GM18505 (cell line): ENCODE measurements at regions not wholly inside any gene's neighbourhood (a gene's known extent, or its start where the extent isn't known, plus 50 kb on each side); places are given as distances from the start of the nearest gene placed in this dataset.
"Not testable (repeated sequence)": the region's sequence is repeated elsewhere in the genome, so short reads cannot be mapped to it uniquely, and the experiment has no call there.

Experiments
- ATAC-seq: cut with Tn5 transposase; IDR thresholded peaks from one replicate; pipeline ENCODE4 v1.9.1; 2021; ENCODE audit not compliant: unreplicated experiment
- POLR2A ChIP-seq: IDR thresholded peaks from 4 replicates; pipeline ENCODE4 v1.6.1; 2011; ENCODE audit warnings: borderline replicate concordance; ENCODE audit not compliant: insufficient read depth, insufficient read length; ENCODE audit errors: extremely low read depth

- ATAC-seq = not testable (repeated sequence)
Measured at GRCh38 chr5:21481320-21482270, 1371.5 kb downstream of the CDH12 start.

- not testable (repeated sequence) for ATAC-seq
Measured at GRCh38 chr5:21480054-21480453, 1373.1 kb downstream of the CDH12 start.

DNA sequence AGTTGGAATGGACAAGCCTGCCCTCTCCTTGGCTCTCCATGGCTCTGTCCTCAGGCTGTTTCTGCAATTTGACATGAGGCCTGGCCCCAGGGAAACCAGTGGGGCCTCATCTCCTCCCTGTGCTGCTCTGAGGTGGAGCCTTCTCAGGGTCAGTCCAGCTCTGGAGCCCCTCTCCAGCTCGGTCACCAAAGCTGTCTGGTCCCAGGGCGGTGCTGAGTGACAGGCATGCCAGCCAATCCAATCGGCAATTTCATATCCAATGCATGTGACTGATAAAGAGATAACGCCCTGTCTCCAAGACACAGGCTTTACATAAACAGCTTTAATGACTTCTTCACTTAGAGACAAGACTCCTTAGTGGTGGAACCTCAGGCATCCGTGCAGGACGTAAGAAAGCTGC lies 1379.2 kb downstream of the CDH12 start:
- not testable (repeated sequence) for ATAC-seq

GRCh38 chr5:21473436-21473835 lies 1379.7 kb downstream of the CDH12 start:
- ATAC-seq = not testable (repeated sequence)

- not testable (repeated sequence) for ATAC-seq
Measured at GRCh38 chr5:21471691-21472090, 1381.5 kb downstream of the CDH12 start.

- not testable (repeated sequence) for ATAC-seq
Measured at GRCh38 chr5:21469523-21470101, 1383.5 kb downstream of the CDH12 start.

DNA sequence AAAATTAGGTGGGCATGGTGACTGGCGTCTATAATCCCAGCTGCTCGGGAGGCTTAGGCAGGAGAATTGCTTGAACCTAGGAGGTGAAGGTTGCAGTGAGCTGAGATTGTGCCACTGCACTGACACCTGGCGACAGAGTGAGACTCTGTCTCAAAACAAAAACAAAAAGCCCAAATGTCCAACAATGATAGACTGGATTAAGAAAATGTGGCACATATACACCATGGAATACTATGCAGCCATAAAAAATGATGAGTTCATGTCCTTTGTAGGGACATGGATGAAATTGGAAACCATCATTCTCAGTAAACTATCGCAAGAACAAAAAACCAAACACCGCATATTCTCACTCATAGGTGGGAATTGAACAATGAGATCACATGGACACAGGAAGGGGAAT lies 1385.6 kb downstream of the CDH12 start:
- not testable (repeated sequence) for ATAC-seq

- not testable (repeated sequence) for ATAC-seq
Measured at GRCh38 chr5:21459744-21460073, 1393.4 kb downstream of the CDH12 start.

- no peak for TF ChIP-seq POLR2A
- no peak for ATAC-seq
Measured at GRCh38 chr5:21452449-21452848, 1400.7 kb downstream of the CDH12 start.

GRCh38 chr5:21432646-21433045 lies 1420.5 kb downstream of the CDH12 start:
- ATAC-seq = no peak
- TF ChIP-seq POLR2A = no peak

GRCh38 chr5:21424907-21425306 lies 1428.2 kb downstream of the CDH12 start:
- no peak for ATAC-seq
- no peak for TF ChIP-seq POLR2A

GRCh38 chr5:21419383-21419782 lies 1431.4 kb upstream of the CDH18 start:
- ATAC-seq = no peak
- no peak for TF ChIP-seq POLR2A

DNA sequence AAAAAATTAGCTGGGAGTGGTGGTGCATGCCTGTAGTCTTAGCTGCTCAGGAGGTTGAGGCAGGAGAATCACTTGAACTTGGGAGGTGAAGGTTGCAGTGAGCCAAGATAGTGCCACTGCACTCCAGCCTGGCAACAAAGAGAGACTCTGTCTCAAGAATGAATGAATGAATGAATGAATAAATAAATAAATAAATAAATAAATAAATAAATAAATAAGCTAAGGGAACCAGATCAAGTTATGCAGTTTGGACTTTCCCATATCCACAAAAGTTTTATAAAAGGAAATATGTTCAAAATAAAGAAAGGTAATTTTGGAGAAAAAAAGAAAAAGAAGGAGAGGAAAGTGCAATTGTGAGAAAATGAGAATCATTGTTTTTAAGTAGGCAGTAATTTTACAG lies 1414.1 kb upstream of the CDH18 start:
- ATAC-seq = not testable (repeated sequence)

DNA sequence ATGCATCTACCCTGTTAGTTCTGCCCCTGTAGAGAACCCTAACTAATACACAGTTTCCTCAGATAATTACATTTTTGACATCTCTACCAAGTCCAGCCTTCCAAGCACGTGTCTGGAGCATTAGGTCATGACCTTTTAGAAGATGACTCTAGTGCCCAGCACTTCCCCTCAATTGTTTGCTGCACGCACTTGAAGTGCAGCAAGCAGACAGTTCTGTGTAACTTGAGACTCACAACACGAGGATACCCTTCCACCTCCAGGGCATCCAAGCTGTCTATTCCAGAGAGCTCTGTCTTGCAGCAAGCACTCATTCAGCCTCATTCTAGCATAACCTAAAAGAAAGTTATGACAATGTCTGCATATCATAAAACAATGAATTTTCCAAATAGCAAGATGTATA lies 1410.5 kb upstream of the CDH18 start:
- ATAC-seq = no peak
- TF ChIP-seq POLR2A = no peak

DNA sequence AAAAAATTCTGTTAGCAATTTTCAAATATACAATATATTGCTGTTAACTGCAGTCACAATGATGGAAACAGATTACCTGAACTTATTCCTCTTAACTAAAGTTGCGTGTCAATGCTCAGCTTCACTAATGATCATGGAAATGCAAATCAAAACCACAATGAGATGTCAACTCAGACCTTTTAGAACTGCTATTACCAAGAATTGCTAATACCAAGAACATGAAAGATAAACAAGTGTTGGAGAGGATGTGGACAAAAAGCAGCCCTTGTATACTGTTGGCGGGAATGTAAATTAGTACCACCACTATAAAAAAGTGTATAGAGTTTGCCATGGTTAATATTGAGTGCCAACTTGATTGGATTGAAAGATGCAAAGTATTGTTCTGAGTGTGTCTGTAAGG lies 1409.7 kb upstream of the CDH18 start:
- no peak for ATAC-seq
- no peak for TF ChIP-seq POLR2A
